GM18505 (cell line): ENCODE measurements at regions not wholly inside any gene's neighbourhood (a gene's known extent, or its start where the extent isn't known, plus 50 kb on each side); places are given as distances from the start of the nearest gene placed in this dataset.

ENCODE experiments used
- ATAC-seq: cut with Tn5 transposase; IDR thresholded peaks from one replicate; pipeline ENCODE4 v1.9.1; 2021; ENCODE audit not compliant: unreplicated experiment
- POLR2A ChIP-seq: IDR thresholded peaks from 4 replicates; pipeline ENCODE4 v1.6.1; 2011; ENCODE audit warnings: borderline replicate concordance; ENCODE audit not compliant: insufficient read depth, insufficient read length; ENCODE audit errors: extremely low read depth

DNA sequence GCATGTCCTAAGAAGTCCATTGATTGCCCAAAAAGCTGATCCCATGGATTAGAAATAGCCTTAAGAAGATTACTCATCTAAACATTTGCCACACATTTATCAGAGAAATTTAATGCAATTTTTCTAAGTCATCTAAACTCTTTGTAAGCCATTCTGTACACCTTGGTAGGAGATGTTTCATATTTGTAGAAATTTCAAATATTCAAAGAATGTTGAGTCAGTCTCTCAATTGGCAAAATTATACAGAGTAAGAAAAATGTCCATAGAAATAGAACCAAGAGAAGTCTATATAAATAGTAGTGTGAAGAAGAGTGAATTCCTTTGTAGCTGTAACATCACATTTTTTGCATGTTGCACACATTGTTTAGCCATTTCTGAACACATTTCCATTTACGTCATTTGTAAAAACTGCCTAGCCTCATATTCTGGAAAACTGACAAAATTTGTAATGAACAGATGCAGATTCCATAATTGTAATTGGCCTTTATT is 128.6 kb downstream of the MSTN start:
- TF ChIP-seq POLR2A: no peak
- ATAC-seq: no peak

DNA sequence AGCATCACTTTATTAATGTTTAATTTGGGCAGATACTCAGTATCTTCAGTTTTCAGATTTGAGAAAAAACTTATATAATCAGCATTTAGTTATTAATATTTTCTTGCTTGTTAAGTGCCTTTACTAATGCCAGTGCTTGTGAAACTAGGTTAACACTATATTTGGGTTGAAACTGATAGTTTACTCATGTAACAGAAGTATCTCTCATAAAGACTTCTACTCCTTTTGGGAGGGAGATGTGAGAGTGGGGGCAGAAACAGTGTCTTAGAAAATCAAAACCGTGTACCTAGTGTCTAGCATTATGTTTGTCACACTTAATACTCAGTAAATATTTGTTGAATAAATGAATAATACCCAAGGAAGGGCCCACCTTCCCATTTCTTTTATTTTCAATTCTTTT is 129.5 kb downstream of the MSTN start:
- no peak for TF ChIP-seq POLR2A
- peak; percentile 80 for ATAC-seq

DNA sequence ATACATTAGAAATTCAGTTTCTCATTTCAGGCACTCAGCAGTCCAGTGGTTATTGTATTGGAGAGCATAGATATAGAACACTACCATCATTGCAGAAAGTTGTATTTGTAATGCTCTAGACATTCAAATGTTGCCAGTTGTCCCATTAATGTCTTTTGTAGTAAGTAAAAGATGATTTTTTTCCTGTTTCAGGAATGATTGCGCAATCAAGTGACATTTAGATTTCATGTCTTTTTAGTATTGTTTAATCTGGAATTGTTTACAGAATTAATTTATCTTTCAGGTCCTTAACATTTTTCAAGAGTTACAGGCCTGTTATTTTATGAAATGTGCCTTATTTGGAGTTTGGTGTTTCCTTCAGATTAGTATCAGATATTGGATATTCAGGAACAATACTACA is 134.7 kb downstream of the MSTN start:
- TF ChIP-seq POLR2A: no peak
- ATAC-seq: no peak
